Ascending aorta (tissue), 2 donors: ENCODE measurements at regions not wholly inside any gene's neighbourhood (a gene's known extent, or its start where the extent isn't known, plus 50 kb on each side); places are given as distances from the start of the nearest gene placed in this dataset.

ENCODE experiments used
- DNase-seq, 2 donors: peaks; one replicate each; pipeline ENCODE4 v3.0.0-alpha.2; 2019; ENCODE audit warnings: low spot score in 2 of 2
- H3K27ac ChIP-seq, 2 donors: fragments of 200-600 bp; sonication (generic); one replicate each; pipeline ENCODE4 v1.5.1; 2016 to 2017; ENCODE audit warnings: mild to moderate bottlenecking in 1 of 2
- H3K27me3 ChIP-seq: fragments of 200-600 bp; sonication (generic); one replicate; pipeline ENCODE4 v1.5.1; 2017
- H3K36me3 ChIP-seq, 2 donors: fragments of 200-600 bp; sonication (generic); one replicate each; pipeline ENCODE4 v1.5.1; 2016
- H3K4me1 ChIP-seq, 2 donors: fragments of 200-600 bp; sonication (generic); one replicate each; pipeline ENCODE4 v1.5.1; 2016 to 2017; ENCODE audit warnings: mild to moderate bottlenecking in 1 of 2
- H3K4me3 ChIP-seq, 2 donors: fragments of 200-600 bp; sonication (generic); one replicate each; pipeline ENCODE4 v1.5.1; 2016 to 2017; ENCODE audit warnings: mild to moderate bottlenecking in 1 of 2
- H3K9me3 ChIP-seq, 2 donors: fragments of 200-600 bp; sonication (generic); one replicate each; pipeline ENCODE4 v1.5.1; 2016
- intact Hi-C: fragments of 100-400 bp; cut with DNase I; formaldehyde crosslinking; loops from one replicate; pipeline ENCODE4 v1.15.1; 2023
- TF ChIP-seq, protein P1 (sequence below), 3 experiments: fragments of 200-600 bp in 2 of 3; fragments of 450-650 bp in 1 of 3; sonication (generic) in 2 of 3; IDR thresholded peaks; one replicate each; pipeline ENCODE4 v1.5.1; 2016 to 2019; ENCODE audit warnings: antibody characterized with exemption in 3 of 3, mild to moderate bottlenecking in 1 of 3, moderate library complexity in 1 of 3

DNA sequence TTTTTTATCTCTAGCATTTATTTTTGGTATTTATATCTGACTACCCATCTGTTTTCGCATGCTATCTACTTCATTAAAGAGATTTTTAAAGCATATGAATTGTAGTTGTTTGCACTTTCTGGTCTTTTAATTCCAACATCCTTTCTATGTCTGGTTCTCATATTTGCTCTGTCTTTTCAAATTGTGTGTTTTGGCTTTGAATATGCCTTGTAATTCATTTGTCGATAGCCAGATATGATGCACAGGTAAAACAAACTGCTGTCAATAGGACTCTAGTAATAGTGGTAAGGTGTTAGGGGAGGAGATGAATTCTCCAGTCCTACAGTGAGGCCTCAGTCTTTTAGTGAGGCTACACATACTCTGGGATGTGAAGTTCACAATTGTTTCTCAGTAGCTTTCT, 530.8 kb upstream of the CCDC179 start:
- Histone ChIP-seq H3K27ac (no peak overlapping the region), H3K27me3 (no peaks in the 10 kb centered on the region), H3K4me1 (no peaks in the 10 kb centered on the region), H3K9me3 (no peaks in the 10 kb centered on the region), H3K36me3 (no peaks in the 10 kb centered on the region), H3K4me3 (no peak overlapping the region)
- TF ChIP-seq, protein P1, sequence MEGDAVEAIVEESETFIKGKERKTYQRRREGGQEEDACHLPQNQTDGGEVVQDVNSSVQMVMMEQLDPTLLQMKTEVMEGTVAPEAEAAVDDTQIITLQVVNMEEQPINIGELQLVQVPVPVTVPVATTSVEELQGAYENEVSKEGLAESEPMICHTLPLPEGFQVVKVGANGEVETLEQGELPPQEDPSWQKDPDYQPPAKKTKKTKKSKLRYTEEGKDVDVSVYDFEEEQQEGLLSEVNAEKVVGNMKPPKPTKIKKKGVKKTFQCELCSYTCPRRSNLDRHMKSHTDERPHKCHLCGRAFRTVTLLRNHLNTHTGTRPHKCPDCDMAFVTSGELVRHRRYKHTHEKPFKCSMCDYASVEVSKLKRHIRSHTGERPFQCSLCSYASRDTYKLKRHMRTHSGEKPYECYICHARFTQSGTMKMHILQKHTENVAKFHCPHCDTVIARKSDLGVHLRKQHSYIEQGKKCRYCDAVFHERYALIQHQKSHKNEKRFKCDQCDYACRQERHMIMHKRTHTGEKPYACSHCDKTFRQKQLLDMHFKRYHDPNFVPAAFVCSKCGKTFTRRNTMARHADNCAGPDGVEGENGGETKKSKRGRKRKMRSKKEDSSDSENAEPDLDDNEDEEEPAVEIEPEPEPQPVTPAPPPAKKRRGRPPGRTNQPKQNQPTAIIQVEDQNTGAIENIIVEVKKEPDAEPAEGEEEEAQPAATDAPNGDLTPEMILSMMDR (IDR thresholded peaks at IDR 0.05) = no peak
- DNase-seq = no peak
- intact Hi-C loops = no loop called here

DNA sequence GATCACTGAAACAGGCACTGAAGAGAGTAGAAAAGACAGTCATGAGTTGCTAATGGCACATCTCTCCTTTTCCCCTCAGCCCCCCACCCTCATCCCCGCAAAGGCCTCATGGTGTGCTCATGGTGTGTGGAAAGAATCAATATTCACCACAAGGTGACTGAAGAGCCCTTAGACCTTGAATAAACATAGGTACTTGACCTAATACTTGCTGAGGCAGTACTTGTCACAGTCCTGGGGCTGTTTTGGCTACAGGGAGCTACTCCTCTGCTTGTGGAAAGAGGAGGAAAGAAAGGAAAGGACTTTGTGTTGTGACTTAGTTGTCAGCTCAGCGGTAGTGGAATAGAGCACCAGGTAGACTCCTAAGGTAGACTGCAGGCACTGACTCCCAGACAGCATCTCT, 537.8 kb upstream of the CCDC179 start:
- H3K4me3 ChIP-seq = no peak overlapping the region
- TF ChIP-seq, protein P1 (IDR thresholded peaks at IDR 0.05) = no peak
- intact Hi-C loops = no loop called here

DNA sequence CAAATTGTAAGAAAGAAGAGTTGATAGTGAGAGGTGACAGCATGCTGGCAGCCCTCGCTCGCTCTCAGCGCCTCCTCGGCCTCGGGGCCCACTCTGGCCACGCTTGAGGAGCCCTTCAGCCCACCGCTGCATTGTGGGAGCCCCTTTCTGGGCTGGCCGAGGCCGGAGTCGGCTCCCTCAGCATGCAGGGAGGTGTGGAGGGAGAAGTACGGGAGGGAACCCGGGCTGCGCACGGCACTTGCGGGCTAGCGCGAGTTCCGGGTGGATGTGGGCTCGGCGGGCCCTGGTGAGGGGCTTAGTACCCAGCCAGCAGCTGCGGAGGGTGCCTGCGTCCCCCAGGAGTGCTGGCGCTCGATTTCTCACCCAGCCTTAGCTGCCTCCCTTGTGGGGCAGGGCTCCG, 539.7 kb upstream of the CCDC179 start:
- H3K27ac ChIP-seq = no peak overlapping the region
- intact Hi-C loops = no loop called here
- H3K4me3 ChIP-seq = no peak overlapping the region
- no peaks in the 10 kb centered on the region for H3K36me3 ChIP-seq
- H3K27me3 ChIP-seq = no peaks in the 10 kb centered on the region
- H3K4me1 ChIP-seq = no peaks in the 10 kb centered on the region
- TF ChIP-seq, protein P1 (IDR thresholded peaks at IDR 0.05) = no peak
- no peaks in the 10 kb centered on the region for H3K9me3 ChIP-seq
- DNase-seq = no peak

More for the DNA sequence above, 537.8 kb upstream of the CCDC179 start:
- no peaks in the 10 kb centered on the region for H3K9me3 ChIP-seq
- H3K27me3 ChIP-seq = no peaks in the 10 kb centered on the region
- DNase-seq = no peak
- H3K27ac ChIP-seq = no peak overlapping the region
- H3K4me1 ChIP-seq = no peaks in the 10 kb centered on the region
- H3K36me3 ChIP-seq = no peaks in the 10 kb centered on the region

DNA sequence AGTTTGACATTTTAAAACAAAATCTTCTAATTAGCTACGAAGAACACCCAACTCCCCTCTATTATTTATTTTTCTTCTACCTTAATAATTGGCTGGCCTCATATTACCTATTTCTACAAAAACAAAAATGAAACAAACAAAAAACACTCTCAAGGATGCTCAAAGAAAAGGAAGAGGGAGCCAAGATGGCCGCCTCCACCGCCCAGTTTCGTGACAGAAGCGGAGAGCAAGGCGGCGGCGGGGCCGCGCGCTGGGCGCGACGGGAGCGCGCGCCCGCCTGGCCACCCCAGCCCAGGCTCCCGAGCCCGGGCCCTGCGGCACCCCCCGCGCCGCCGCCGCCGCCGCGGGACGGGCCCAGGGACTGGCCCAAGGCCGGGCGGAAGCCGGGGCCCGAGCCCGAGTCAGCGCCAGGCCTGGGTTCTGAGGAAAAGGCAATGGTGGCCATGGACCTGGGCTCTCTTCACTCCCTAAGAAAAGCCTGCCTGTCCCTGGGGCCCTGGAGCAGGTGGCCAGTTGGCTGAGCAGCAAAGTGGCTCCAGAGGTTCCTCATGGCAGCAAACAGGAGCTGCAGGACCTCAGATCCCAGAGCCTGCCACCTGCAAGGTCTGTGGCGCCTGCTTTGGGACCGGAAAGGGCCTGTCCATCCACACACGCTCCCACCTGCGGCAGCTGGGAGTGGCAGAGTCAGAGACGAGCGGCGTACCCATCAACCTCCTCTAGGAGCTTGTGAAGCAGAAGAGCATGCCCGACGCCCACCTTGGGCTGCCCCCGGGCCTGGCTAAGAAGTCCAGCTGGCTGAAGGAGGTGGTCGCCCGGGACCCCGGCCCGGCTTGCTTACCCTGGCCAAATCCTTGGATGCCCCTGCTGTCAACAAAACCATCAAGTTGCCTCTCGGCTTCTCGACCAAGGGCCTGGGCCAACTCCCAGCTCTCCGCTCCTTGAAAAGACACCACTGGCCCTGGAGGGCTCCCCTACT, 543.2 kb upstream of the CCDC179 start:
- no peak overlapping the region for H3K4me3 ChIP-seq
- H3K27ac ChIP-seq = no peak overlapping the region
- no peaks in the 10 kb centered on the region for H3K27me3 ChIP-seq
- peaks cover 0 to 3% of the 10 kb centered on the region in 2 donors for H3K9me3 ChIP-seq
- DNase-seq = no peak
- TF ChIP-seq, protein P1 (IDR thresholded peaks at IDR 0.05) = no peak
- intact Hi-C loops = no loop called here
- H3K4me1 ChIP-seq = no peaks in the 10 kb centered on the region
- no peaks in the 10 kb centered on the region for H3K36me3 ChIP-seq

DNA sequence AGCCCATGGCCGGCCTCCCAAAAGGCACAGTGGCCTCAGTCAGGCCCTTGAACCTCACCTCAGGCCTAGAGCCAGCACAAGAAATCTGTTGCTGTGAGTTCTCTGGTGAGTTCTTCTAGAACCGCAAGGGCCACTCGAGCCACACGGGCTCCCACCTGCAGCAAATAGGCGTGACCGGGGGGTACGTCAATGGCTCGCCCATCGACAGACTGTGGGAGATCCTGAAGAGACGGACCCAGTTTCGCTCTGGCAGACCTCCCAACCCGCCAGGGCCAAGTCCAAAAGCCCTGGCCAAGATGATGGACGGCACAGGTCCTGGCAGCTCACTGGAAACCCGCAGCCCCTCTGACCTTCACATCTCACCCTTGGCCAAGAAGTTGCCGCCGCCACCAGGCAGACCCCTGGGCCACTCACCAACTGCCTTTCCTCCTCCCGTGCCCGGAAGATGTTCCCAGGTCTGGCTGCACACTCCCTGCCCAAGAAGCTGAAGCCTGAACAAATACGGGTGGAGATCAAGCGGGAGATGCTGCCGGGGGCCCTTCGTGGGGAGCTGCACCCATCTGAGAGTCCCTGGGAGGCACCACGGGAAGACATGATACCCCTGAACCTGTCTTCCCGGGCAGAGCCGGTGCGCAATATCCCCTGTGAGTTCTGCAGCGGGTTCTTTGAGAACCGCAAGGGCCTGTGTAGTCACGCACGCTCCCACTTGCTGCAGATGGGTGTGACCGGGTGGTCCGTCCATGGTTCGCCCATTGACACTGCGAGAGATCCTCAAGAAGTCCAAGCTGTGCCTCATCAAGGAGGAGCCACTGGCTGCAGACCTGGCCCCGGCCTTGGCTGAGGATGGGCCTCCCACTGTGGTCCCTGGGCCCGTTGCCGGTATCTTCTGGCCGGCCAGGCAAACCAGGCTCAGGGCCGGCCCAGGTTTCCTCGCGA, 544.2 kb upstream of the CCDC179 start:
- no peaks in the 10 kb centered on the region for H3K36me3 ChIP-seq
- no peaks in the 10 kb centered on the region for H3K4me1 ChIP-seq
- H3K27ac ChIP-seq = no peak overlapping the region
- intact Hi-C loops = no loop called here
- H3K4me3 ChIP-seq = no peak overlapping the region
- no peak for DNase-seq
- H3K9me3 ChIP-seq = peaks cover 0 to 3% of the 10 kb centered on the region in 2 donors
- TF ChIP-seq, protein P1 (IDR thresholded peaks at IDR 0.05) = no peak
- H3K27me3 ChIP-seq = no peaks in the 10 kb centered on the region
